ENCODE measurements at regions not wholly inside any gene's neighbourhood (a gene's known extent, or its start where the extent isn't known, plus 50 kb on each side); places are given as distances from the start of the nearest gene placed in this dataset.

- Histone ChIP-seq H3K27ac (no peak overlapping the region), H3K36me3 (replicated peaks in 1 of 2) (no peaks in the 10 kb centered on the region), H3K9me3 (replicated peaks in 1 of 3) (no peaks in the 10 kb centered on the region), H3K4me1 (replicated peaks in 1 of 2) (no peaks in the 10 kb centered on the region), H3K27me3 (no peaks in the 10 kb centered on the region), H3K4me3 (no peak overlapping the region)
- 91 to 95% (median 93%) methylated on average over 2 of the region's 2 CpGs for WGBS, 4 donors
- DNase-seq: no peak
- intact Hi-C loops (cut with DNase I): no loop called here
- no peak for TF ChIP-seq POLR2A (IDR thresholded peaks at IDR 0.05)
- TF ChIP-seq, protein P1, sequence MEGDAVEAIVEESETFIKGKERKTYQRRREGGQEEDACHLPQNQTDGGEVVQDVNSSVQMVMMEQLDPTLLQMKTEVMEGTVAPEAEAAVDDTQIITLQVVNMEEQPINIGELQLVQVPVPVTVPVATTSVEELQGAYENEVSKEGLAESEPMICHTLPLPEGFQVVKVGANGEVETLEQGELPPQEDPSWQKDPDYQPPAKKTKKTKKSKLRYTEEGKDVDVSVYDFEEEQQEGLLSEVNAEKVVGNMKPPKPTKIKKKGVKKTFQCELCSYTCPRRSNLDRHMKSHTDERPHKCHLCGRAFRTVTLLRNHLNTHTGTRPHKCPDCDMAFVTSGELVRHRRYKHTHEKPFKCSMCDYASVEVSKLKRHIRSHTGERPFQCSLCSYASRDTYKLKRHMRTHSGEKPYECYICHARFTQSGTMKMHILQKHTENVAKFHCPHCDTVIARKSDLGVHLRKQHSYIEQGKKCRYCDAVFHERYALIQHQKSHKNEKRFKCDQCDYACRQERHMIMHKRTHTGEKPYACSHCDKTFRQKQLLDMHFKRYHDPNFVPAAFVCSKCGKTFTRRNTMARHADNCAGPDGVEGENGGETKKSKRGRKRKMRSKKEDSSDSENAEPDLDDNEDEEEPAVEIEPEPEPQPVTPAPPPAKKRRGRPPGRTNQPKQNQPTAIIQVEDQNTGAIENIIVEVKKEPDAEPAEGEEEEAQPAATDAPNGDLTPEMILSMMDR (IDR thresholded peaks at IDR 0.05): peak in 2 of 6 experiments; percentile 7 to 19
Measured at GRCh38 chr5:79858410-79858723, 132.7 kb downstream of the MTX3 start.

DNA sequence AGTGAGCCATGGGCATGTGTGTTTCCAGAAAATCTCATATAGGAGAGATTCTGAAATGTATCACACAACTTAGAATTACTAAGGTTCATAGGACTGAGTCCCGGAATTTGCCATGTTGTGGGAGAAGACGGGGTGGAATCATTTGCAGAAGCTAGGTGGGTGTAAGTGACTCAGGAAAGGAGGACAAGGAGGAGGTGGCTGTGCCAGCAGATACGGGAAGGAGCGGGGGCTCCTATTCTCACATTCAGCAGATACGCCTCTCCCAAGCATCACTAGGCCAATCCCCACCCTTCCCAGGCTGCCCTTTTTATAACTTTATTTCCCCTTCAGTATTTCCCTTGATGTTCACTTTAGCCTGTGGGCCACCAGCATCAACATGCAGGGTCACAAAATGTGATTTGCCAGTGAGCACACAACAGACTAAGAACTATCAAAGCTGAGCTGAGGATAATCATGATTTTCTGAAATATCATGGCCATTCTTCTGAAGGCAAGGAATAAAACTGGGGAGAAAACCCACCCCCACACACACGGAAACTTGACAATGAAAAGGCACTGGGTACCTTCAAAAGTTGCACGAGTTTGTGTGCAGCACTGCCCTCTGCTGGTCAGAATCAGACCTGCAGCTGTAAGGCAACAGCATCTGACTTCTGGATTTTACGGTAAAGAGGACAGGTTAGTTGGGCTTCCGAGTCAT lies 133.2 kb downstream of the MTX3 start:
- Histone ChIP-seq H3K27me3 (no peaks in the 10 kb centered on the region), H3K4me1 (replicated peaks in 1 of 2) (no peaks in the 10 kb centered on the region), H3K9me3 (replicated peaks in 1 of 3) (no peaks in the 10 kb centered on the region), H3K27ac (no peak overlapping the region), H3K36me3 (replicated peaks in 1 of 2) (no peaks in the 10 kb centered on the region), H3K4me3 (no peak overlapping the region)
- 37 to 47% (median 38%) methylated on average over 9 of the region's 9 CpGs for WGBS, 4 donors
- DNase-seq: peak; percentile 42 to 88 (median 73)
- no peak for TF ChIP-seq POLR2A (IDR thresholded peaks at IDR 0.05)
- TF ChIP-seq, protein P1 (IDR thresholded peaks at IDR 0.05): peak; percentile 84 to 95 (median 90)
- intact Hi-C loops (cut with DNase I): no loop called here

DNA sequence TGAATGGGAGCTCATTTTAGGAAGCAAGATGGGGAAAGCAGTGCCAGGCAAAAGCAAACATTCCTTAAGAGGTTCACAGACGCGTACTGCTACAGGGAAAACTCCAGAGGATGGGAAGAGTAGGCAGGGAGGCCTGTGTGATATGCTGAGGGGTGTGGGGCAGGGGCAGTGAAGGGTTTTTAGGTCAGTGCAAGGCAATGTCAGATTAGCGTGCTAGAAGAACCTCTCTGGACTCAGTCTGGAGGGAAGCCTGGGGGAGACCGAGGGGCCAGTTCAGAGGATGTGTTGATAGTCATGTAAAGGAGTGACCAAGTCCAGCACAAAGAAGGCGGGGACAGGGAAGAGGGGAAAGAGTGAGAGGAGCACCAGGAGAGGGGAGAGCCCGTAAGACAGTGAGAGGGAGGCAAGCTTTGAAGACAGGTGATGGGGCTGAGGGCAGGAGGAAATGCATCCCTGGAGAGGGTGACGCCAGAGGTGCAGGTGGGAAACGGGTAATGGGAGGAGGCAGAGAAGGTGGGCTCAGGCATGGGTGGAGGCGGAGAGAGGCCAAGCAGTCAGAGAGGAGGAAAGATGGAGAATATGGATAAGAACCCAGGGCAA lies 134.5 kb downstream of the MTX3 start:
- no peak for TF ChIP-seq POLR2A (IDR thresholded peaks at IDR 0.05)
- TF ChIP-seq, protein P1 (IDR thresholded peaks at IDR 0.05): no peak
- intact Hi-C loops (cut with DNase I): no loop called here
- H3K4me1 ChIP-seq (replicated peaks in 1 of 2): no peaks in the 10 kb centered on the region
- WGBS, 4 donors: 80 to 85% (median 84%) methylated on average over 9 of the region's 9 CpGs
- H3K9me3 ChIP-seq (replicated peaks in 1 of 3): no peaks in the 10 kb centered on the region
- no peak overlapping the region for H3K27ac ChIP-seq
- H3K36me3 ChIP-seq (replicated peaks in 1 of 2): no peaks in the 10 kb centered on the region
- DNase-seq: no peak
- no peaks in the 10 kb centered on the region for H3K27me3 ChIP-seq
- H3K4me3 ChIP-seq: no peak overlapping the region

DNA sequence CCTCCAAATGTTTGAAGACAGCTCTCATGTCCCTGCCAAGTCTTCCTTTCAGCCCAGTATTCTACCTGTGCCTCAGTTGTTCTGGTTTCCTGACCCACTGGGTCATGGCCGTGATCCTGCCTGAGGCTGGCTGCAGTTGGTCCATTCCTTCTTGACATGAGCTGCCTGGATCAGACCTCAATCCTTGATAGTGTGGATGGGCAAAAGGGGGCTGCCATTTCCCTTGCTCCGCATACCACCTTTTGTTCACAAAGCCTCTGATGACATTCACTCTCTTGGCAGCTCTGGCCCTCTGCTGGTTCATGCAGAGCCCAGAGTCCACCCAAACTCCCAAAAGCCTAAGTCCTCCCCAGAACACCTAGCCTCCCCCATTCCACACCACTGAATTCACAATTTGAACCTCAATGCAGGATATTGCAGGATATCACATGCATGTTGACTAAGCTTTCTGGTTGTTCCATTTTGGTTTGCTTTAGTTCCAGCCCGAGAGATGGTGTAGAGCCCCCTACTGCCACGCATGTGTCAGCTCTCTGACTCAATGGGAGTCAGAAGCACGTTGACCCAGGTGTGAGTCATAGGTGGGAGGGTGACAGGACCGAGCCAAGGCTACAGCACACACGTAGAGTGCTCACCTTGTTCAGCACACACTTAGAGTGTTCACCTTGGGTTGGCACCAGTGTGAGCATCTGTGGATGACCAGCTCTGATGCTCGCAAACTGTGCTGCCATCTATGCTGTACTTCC lies 137.2 kb downstream of the MTX3 start:
- no peak for DNase-seq
- 68 to 76% (median 73%) methylated on average over 6 to 8 of the region's 8 CpGs for WGBS, 4 donors
- no peaks in the 10 kb centered on the region for H3K9me3 ChIP-seq (replicated peaks in 1 of 3)
- no peaks in the 10 kb centered on the region for H3K27me3 ChIP-seq
- no peak overlapping the region for H3K4me3 ChIP-seq
- no peak for TF ChIP-seq POLR2A (IDR thresholded peaks at IDR 0.05)
- TF ChIP-seq, protein P1 (IDR thresholded peaks at IDR 0.05): no peak
- intact Hi-C loops (cut with DNase I): no loop called here
- H3K4me1 ChIP-seq (replicated peaks in 1 of 2): no peaks in the 10 kb centered on the region
- H3K27ac ChIP-seq: no peak overlapping the region
- no peaks in the 10 kb centered on the region for H3K36me3 ChIP-seq (replicated peaks in 1 of 2)

Data from adrenal gland (tissue), 9 donors.